Keratinocyte (primary cell): ENCODE measurements at regions not wholly inside any gene's neighbourhood (a gene's known extent, or its start where the extent isn't known, plus 50 kb on each side); places are given as distances from the start of the nearest gene placed in this dataset.

Experiments
- EZH2 ChIP-seq: IDR thresholded peaks from one replicate; pipeline ENCODE4 v1.6.1; 2012; ENCODE audit warnings: inconsistent platforms, mild to moderate bottlenecking, low read length, moderate library complexity
- TF ChIP-seq, protein P1 (sequence below), 3 experiments: IDR thresholded peaks in 1 of 3; conservative IDR thresholded peaks in 1 of 3; optimal IDR thresholded peaks in 1 of 3; 2 replicates in 2 of 3; 3 replicates in 1 of 3; pipeline versions ENCODE3 to v1.5.1; 2011; ENCODE audit warnings: low read length in 3 of 3, mild to moderate bottlenecking in 3 of 3, moderate library complexity in 2 of 3, control low read depth in 1 of 3, inconsistent platforms in 1 of 3; ENCODE audit not compliant: insufficient read depth in 2 of 3; ENCODE audit errors: extremely low read depth in 1 of 3

DNA sequence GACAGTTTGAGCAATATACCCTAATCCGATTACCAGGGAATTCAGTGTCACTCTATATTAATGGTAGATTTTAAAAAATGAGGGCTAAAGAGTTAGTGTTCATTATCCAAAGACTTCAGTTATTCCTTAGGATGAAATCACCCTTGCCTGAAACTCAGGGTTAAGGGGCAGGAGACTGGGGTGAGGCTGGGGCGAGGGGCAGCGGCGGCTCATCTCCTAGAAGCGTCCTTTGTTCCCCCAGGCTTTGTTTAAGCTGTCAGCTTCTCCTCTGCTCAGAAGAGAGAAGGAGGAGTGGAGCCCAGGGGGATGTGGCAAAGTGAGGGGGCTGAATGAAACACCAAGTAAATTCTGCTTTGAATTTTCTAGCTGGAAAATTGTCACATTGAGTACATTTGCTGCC, 117.7 kb upstream of the ELAC2 start:
- TF ChIP-seq, protein P1, sequence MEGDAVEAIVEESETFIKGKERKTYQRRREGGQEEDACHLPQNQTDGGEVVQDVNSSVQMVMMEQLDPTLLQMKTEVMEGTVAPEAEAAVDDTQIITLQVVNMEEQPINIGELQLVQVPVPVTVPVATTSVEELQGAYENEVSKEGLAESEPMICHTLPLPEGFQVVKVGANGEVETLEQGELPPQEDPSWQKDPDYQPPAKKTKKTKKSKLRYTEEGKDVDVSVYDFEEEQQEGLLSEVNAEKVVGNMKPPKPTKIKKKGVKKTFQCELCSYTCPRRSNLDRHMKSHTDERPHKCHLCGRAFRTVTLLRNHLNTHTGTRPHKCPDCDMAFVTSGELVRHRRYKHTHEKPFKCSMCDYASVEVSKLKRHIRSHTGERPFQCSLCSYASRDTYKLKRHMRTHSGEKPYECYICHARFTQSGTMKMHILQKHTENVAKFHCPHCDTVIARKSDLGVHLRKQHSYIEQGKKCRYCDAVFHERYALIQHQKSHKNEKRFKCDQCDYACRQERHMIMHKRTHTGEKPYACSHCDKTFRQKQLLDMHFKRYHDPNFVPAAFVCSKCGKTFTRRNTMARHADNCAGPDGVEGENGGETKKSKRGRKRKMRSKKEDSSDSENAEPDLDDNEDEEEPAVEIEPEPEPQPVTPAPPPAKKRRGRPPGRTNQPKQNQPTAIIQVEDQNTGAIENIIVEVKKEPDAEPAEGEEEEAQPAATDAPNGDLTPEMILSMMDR (optimal IDR thresholded peaks at IDR 0.05 in 1 of 3, IDR thresholded peaks at IDR 0.05 in 1 of 3, conservative IDR thresholded peaks at IDR 0.05 in 1 of 3; ENCODE audit: extremely low read depth in 1 of 3, insufficient read depth in 2 of 3, low read length in 3 of 3) = no peak
- no peak for TF ChIP-seq EZH2
